ENCODE measurements at regions not wholly inside any gene's neighbourhood (a gene's known extent, or its start where the extent isn't known, plus 50 kb on each side); places are given as distances from the start of the nearest gene placed in this dataset.
A peak's percentile ranks its signal among the peaks of the same experiment; 100 is the strongest.

GRCh38 chr21:17428484-17428869 is 84.4 kb upstream of the CXADR start:
- no peak for DNase-seq (ENCODE audit: low read depth in 1 of 2, low spot score in 1 of 2)

- no peak for DNase-seq (ENCODE audit: low read depth in 1 of 2, low spot score in 1 of 2)
Observed at GRCh38 chr21:17428980-17429379, 83.9 kb upstream of the CXADR start.

DNA sequence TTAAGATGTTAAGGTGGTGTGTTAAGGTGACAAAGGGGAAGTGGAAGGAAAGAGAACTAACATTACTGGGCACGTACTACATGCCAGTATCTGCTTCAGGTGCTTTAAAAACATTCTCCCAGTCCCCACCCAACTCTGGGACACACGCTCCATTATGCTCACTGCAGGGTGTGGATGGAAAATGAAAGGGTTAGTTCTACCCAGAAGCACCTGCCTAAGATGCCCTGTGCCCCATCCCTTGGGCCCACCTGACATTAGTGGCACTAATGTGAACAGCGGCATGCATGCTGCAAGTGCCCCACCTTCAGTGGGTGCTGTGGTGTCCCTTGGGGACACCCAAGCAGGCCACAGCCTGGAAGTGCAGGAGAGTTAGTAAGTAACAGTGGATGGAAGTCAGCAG is 82.9 kb upstream of the CXADR start:
- DNase-seq (ENCODE audit: low read depth in 1 of 2, low spot score in 1 of 2), result no peak

DNA sequence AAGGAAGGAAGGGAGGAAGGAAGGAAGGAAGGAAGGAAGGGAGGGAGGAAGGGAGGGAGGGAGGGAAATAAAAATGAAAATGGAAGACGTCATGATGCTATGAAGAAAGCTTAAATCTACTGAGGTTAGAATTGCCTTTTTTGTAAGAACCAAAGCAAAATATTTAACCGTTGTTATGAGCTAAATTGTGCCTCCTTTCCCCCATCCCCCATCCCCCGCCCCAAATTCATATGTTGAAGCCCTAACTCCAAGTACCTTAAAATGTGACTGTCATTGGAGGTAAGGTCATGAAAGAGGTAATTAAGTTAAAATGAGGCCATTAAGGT is 80.1 kb upstream of the CXADR start:
- DNase-seq (ENCODE audit: low read depth in 1 of 2, low spot score in 1 of 2), result no peak

DNA sequence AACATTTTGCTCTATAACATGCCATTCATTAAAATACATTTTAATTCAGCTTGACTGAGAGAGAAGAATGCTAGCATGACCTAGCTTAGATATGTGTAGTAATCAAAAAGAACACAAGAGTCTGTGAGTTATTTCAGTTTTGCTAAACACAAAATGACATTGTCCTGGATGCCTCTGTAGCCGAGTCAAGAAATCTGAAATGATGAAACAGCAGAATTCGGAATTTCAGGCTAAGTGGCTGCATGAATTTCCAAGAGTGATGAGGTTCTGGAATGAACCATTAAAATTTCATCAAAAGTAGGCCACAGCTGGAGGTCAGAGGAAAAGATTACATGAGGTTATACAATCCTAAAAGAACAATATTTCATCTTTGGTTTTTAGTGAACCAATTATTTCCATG is 79.1 kb upstream of the CXADR start:
- DNase-seq (ENCODE audit: low read depth in 1 of 2, low spot score in 1 of 2), result no peak

DNA sequence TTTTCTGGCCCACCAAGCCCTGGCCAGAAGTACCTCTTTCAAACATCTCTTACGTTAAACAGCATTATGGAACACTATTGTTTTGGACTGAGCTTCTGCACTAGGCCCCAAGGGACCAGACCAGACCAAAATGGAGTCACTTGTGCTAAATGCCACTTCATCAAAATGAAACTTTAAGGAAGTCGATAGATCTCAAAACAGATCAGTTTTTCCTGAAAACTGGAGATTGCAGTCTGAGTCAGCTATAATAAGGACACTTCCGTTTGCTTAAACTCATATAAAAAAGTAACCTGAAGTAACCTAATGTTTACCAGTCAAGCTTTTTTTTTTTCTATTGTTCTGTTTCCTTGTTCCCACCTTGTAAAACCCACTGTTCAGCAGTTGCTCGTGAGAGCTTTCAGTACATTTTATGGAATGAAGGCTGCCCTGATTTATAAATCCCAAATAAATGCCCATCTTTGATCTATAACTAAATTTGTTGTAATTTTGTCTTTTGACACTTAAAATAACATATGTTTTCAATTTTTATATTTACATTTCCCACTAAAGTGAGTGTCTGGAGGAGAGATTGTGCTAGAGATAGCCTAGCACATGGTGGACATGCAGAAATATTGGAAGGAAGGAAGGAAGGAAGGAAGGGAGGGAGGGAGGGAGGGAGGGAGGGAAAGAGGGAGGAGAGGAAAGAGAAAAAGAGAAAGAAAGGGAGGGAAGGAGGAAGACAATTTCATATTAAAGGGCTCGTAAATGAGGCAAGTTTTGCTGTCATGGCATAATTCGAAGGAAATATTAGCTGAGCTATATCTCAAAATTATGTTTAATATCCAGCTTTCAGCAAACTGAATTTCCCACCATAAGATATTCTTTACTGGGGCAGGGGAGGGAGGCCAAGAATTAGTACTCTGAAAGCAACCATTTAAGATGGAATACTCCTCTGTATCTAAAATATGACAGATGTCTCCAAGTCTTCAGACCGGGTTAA is 77.0 kb upstream of the CXADR start:
- no peak for DNase-seq (ENCODE audit: low read depth in 1 of 2, low spot score in 1 of 2)

GRCh38 chr21:17436626-17437111 is 76.2 kb upstream of the CXADR start:
- no peak for DNase-seq (ENCODE audit: low read depth in 1 of 2, low spot score in 1 of 2)

- DNase-seq (ENCODE audit: low read depth in 1 of 2, low spot score in 1 of 2), result no peak
Observed at GRCh38 chr21:17438635-17439034, 74.2 kb upstream of the CXADR start.

GRCh38 chr21:17440969-17441368 is 71.9 kb upstream of the CXADR start:
- DNase-seq (ENCODE audit: low read depth in 1 of 2, low spot score in 1 of 2), result no peak

GRCh38 chr21:17441370-17441769 is 71.5 kb upstream of the CXADR start:
- no peak for DNase-seq (ENCODE audit: low read depth in 1 of 2, low spot score in 1 of 2)

GRCh38 chr21:17442165-17442564 is 70.7 kb upstream of the CXADR start:
- DNase-seq (ENCODE audit: low read depth in 1 of 2, low spot score in 1 of 2), result no peak

DNA sequence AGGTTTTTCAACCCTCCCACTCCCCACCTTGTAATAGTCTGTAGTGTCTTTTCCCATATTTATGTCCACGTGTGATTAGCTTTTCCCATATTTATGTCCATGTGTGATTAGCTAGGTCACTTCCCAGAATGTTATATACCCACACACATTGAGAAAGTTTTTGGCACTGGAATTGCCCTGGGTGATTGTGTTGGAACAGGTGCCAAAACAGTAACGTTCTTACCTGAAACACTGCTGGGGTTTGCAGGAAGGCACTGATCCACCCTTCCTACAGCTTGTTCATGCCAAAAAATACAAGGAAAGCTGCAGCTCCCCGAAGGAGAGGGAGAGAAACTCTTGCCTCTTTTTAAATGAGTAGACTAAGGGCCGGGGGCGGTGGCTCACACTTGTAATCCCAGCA is 68.0 kb upstream of the CXADR start:
- DNase-seq (ENCODE audit: low read depth in 1 of 2, low spot score in 1 of 2), result no peak

DNA sequence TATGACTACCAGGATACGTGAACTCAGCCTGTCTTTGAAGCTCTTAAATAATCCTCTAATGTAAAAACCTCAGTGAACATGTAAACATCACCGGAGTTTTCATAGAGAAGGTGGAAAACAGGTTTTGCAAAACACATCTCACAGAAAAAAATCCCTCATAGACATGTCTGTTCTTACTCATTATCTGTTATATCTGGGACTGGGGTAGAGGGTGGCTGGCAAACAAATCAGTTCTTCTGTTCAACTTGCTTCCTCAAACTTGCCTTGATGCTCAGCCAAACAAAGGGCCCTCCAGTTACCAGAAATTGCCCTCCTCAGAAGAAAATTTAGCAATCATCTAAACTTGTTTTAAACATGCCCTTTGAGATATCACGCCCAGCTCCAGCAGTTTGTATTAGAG is 66.1 kb upstream of the CXADR start:
- no peak for DNase-seq (ENCODE audit: low read depth in 1 of 2, low spot score in 1 of 2)

DNA sequence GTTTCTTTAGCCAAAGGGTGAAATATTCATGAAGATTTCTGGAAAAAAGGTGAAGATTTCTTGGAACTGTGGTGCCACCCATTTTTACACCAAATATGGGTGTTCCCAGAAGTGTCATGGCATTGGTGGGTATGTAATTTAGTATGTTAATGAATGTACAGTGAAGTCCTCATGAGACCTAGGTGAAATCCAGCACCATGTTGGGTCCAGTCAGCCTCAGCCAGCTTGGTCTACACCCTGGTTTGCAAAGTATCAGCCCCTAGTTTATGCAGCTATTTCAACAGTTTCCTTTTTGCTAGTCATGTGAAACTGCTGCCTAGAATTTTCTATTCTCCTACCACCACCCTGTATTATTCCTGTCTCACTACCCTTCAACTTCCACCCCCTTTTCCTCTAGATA is 63.1 kb upstream of the CXADR start:
- no peak for DNase-seq (ENCODE audit: low read depth in 1 of 2, low spot score in 1 of 2)

DNA sequence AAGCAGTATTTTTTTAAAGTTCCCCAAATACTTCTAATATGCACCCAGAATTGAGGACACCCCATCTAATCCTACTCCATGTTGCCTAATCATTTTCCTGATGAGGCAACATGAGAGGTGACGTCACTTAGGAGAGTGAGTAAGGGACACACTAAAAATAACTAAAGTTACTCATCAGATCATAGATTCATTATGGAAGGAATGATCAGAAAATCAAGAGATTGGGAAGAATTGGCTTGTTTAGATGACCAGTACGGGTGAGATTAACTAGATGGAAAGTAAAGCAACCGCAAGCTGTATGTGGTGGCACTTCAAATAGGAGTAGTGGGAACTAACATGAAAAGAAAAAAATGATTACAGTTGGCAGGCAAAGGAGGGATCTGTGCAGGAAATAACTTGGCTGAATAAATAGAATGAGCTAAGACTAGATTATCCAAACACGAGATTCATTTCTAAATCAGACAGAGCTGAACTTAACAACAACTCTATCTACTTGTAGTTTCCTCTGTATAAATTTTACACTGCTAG is 61.4 kb upstream of the CXADR start:
- no peak for DNase-seq (ENCODE audit: low read depth in 1 of 2, low spot score in 1 of 2)

GRCh38 chr21:17454315-17455027 is 58.4 kb upstream of the CXADR start:
- DNase-seq (ENCODE audit: low read depth in 1 of 2, low spot score in 1 of 2), result peak; percentile 23 to 38

GRCh38 chr21:17455028-17455353 is 57.9 kb upstream of the CXADR start:
- DNase-seq (ENCODE audit: low read depth in 1 of 2, low spot score in 1 of 2), result no peak

- DNase-seq (ENCODE audit: low read depth in 1 of 2, low spot score in 1 of 2), result no peak
Observed at GRCh38 chr21:17455451-17455850, 57.4 kb upstream of the CXADR start.

DNA sequence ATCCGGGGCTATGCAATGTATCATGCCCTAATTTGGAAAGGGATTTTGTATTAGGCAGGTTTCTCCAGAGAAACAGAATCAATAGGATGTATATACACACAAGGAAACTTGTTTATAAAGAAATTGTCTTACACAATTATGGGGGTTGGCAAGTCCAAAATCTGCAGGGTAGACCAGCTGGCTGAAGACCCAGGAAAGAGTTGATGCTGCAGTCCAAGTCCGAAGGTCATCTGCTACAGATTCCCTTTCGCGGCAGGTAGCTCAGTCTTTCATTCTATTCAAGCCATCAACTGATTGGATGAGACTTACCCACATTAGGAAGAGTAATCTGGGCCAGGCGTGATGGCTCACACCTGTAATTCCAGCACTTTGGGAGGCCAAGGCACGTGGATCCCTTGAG is 54.6 kb upstream of the CXADR start:
- no peak for DNase-seq (ENCODE audit: low read depth in 1 of 2, low spot score in 1 of 2)

GRCh38 chr21:17460094-17460493 is 52.7 kb upstream of the CXADR start:
- no peak for DNase-seq (ENCODE audit: low read depth in 1 of 2, low spot score in 1 of 2)

DNA sequence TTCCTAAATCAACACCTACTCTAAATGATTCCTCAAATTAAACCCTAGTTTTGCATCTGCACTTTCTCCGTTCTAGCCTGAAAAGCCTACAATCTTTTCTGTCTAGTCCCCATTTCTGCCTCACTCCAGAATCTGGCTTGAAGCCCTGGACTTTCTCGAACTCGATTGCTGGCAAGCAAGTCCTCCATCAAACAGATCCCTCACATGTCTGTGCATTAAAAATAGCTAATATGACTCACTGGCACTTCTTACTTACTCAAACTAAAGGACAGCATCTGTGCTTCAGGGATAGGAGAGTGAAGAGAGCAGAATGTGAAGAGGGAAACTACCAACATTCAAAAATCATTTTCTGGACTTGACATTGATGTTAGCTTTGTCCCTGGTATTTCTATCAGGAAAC is 51.8 kb upstream of the CXADR start:
- DNase-seq (ENCODE audit: low read depth in 1 of 2, low spot score in 1 of 2), result no peak

DNA sequence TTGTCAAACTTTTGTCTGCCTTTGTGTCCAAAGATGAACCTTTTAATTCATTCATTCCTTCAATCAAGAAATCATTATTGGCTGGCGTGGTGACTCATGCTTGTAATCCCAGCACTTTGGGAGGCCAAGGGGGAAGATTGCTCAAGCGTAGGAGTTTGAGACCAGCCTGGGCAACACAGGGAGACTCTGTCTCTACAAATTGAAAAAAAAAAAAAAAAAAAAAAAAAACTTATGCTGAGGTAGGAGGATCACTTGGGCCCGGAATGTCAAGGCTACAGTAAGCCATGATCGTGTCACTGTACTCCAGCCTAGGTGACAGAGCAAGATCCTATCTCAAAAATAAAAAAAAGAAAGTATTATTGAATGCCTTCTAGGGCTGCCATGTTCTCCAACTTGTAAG is 51.3 kb upstream of the CXADR start:
- no peak for DNase-seq (ENCODE audit: low read depth in 1 of 2, low spot score in 1 of 2)
